Fibroblast of villous mesenchyme (primary cell): ENCODE measurements at regions not wholly inside any gene's neighbourhood (a gene's known extent, or its start where the extent isn't known, plus 50 kb on each side); places are given as distances from the start of the nearest gene placed in this dataset.
A peak's percentile ranks its signal among the peaks of the same experiment; 100 is the strongest.
"Not testable (repeated sequence)": the region's sequence is repeated elsewhere in the genome, so short reads cannot be mapped to it uniquely, and the experiment has no call there.

Source experiments
- DNase-seq: peaks from one replicate; pipeline ENCODE4 v3.0.0-alpha.2; 2010; ENCODE audit warnings: low read depth
- H3K4me3 ChIP-seq: 2 replicates; pipeline ENCODE4 v1.5.1; 2011; ENCODE audit warnings: low read depth, mild to moderate bottlenecking, low read length
- TF ChIP-seq, protein P1 (sequence below): IDR thresholded peaks from 2 replicates; pipeline ENCODE4 v1.5.1; 2012; ENCODE audit warnings: low read depth, mild to moderate bottlenecking, low read length; ENCODE audit not compliant: insufficient read depth

DNA sequence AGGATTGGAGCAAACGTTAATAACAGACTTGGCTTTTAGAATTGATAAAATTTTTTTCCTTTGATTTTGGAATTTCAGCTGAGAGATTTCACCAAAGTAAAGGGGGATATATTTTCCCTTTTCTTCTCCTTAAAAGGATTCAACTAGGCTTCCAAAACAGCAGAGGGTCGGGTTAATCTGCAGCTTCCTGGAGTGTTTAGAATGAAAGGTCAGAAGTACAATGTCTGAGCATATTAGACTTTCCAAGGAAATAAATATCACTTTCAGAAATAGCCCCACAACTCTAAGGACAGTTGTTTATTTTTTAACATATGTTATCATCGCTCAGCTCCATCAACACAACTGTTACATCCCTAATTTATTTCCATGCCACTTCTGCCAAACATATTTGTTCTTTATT lies 1532.9 kb upstream of the RAG2 start:
- TF ChIP-seq, protein P1, sequence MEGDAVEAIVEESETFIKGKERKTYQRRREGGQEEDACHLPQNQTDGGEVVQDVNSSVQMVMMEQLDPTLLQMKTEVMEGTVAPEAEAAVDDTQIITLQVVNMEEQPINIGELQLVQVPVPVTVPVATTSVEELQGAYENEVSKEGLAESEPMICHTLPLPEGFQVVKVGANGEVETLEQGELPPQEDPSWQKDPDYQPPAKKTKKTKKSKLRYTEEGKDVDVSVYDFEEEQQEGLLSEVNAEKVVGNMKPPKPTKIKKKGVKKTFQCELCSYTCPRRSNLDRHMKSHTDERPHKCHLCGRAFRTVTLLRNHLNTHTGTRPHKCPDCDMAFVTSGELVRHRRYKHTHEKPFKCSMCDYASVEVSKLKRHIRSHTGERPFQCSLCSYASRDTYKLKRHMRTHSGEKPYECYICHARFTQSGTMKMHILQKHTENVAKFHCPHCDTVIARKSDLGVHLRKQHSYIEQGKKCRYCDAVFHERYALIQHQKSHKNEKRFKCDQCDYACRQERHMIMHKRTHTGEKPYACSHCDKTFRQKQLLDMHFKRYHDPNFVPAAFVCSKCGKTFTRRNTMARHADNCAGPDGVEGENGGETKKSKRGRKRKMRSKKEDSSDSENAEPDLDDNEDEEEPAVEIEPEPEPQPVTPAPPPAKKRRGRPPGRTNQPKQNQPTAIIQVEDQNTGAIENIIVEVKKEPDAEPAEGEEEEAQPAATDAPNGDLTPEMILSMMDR: no peak
- DNase-seq: no peak
- H3K4me3 ChIP-seq: no peak overlapping the region

DNA sequence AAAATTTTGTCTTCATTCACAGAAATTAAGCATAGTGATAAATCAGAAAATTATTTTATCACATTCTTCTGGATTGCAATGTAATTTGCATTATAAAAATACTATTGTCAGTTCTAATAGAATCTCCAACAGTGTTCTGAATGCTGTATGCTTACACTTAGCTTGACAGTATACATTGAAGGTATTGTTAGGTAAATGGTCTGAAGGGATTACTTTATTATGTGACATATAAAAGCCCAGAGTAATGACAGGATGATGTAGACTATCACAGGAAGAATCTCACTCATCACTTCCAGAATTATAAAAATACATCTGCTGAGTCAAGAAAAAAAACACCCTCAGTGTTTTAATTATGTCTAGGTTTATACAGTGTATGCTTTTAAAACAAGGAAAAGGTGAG lies 1532.5 kb upstream of the RAG2 start:
- DNase-seq: no peak
- TF ChIP-seq, protein P1: no peak
- H3K4me3 ChIP-seq: no peak overlapping the region

DNA sequence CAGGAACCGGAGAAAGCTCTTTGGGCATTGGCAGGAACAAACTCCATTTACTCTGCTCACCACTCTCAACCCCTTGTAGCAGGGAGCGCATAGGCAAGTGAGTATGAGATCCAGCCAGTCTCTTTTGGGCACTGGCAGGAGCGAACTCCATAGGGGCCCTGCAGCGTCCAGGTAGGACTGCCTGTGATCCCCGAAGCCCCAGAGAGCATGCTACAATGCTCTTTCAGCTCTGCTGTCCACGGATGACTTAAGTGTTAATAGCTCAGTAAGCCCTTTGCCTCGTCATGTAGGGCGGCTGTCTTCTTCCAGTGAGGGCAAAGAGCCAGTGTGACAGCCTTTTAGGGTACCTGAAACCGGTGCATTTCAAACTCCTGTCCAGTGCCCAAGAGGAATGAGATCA lies 1525.6 kb upstream of the RAG2 start:
- DNase-seq: no peak
- TF ChIP-seq, protein P1: no peak
- H3K4me3 ChIP-seq: no peak overlapping the region

DNA sequence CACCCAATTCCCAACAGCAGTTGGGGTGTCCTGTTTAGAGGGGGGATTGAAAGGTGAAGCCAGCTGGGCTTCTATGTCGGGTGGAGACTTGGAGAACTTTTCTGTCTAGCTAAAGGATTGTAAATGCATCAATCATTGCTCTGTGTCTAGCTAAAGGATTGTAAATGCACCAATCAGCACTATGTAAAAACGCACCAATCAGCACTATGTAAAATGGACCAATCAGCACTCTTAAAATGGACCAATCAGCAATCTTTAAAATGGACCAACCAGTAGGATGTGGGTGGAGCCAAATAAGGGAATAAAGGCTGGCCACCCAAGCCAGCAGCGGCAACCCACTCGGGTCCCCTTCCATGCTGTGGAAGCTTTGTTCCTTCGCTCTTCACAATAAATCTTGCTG lies 1518.6 kb upstream of the RAG2 start:
- not testable (repeated sequence) for H3K4me3 ChIP-seq, DNase-seq

DNA sequence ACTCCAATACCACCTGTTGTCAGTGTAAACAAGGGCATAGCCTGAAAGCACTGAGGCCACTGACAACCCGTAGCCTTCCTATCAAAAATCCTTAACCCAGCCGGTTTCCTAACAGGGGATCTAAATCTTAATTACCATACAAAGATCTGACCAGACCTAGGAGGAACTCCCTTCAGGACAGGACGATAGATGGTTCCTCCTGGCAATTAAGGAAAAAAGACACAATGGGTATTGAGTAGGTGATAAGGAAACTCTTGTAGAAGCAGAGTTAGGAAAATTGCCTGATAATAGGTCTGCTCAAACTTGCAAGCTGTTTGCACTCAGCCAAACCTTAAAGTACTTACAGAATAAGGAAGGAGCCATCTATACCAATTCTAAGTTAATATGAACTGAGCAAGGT lies 1517.3 kb upstream of the RAG2 start:
- H3K4me3 ChIP-seq, DNase-seq: not testable (repeated sequence)

DNA sequence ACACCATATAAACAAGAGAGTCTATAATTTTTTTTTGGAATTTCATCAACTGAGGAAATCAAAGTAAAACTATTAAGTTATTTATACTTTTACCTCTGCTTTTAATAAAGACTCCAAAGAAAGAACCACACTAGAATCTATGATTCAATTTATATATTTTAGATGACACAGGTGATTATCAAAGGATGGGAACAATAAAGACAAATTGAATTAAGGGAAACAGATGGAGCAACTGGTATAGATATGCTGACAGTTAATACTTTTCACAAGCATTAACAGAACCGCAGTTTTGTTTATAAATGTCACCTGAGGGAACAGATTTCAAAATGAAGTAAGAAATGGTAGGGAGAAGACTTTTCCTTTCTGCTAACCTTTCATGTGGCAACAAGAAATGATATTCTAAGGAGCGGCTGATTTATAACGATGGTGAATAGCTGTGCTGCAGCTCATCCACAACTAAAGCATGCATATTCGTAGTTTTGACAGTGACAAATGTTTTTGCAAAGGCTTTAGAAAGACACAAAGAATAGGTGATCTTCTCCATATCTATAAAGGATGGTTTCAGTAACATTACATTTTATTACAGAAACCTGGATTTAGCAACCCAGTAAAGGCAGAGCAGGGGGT lies 1502.9 kb upstream of the RAG2 start:
- H3K4me3 ChIP-seq: no peak overlapping the region
- DNase-seq: no peak
- TF ChIP-seq, protein P1: no peak

DNA sequence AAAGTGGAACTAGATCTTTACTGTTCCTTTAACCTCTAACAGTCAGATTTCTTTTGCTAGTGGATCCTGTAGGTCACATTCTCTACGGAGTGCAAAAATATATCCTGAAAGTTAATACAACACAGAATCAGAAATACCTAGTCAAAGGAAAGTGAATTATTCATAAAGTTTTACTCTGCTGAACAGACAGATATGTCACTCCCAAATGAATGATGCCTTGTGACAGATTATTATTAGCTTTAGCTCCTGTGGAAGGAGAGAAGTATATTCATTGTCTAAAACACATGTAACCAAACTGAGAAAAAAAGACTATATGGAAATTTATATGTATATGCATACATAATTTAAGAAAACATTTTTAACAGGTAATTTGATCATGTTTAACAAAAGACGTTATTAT lies 1497.2 kb upstream of the RAG2 start:
- no peak overlapping the region for H3K4me3 ChIP-seq
- no peak for DNase-seq
- TF ChIP-seq, protein P1: no peak

DNA sequence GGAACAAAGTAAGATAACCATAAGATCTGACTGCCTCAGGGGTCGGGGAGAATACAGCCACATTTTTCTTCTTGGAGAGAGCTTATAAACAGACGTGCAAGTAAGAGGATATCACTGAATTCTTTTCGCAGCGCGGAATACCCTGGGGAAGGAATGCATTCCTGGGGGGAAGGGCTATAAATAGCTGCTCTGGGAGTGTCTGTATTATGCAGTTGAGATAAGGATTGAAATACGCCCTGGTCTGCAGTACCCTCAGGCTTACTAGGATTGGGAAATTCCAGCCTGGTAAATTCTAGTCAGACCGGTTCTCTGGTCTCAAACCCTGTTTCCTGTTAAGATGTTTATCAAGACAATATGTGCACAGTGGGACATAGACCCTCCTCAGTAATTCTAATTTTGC lies 1491.7 kb upstream of the RAG2 start:
- no peak overlapping the region for H3K4me3 ChIP-seq
- TF ChIP-seq, protein P1: no peak
- DNase-seq: peak; percentile 34
